ENCODE measurements at regions not wholly inside any gene's neighbourhood (a gene's known extent, or its start where the extent isn't known, plus 50 kb on each side); places are given as distances from the start of the nearest gene placed in this dataset.

DNA sequence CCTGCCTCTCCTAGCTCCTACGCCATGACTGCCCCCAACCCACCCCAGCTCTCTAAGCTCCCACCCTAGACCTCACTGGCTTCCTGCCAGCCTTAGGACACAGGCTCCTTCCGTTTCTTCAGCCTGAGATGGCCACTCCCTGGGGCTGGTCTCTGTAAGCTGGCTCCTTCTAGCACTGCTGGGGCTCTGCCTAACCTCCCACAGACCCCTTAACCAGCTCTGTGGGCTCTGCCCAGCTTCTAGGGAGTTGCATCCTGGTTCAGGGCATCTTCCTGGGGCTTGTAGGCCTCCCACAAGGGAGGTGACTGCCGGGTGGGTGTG lies 478.6 kb upstream of the KLF6 start:
- TF ChIP-seq POLR2A (IDR thresholded peaks at IDR 0.05; ENCODE audit: low read depth, low read length), result no peak
- TF ChIP-seq POLR2AphosphoS5 (IDR thresholded peaks at IDR 0.05; ENCODE audit: low read depth, low read length), result no peak

Data from GM12892 (cell line).